ENCODE measurements at regions not wholly inside any gene's neighbourhood (a gene's known extent, or its start where the extent isn't known, plus 50 kb on each side); places are given as distances from the start of the nearest gene placed in this dataset.

DNA sequence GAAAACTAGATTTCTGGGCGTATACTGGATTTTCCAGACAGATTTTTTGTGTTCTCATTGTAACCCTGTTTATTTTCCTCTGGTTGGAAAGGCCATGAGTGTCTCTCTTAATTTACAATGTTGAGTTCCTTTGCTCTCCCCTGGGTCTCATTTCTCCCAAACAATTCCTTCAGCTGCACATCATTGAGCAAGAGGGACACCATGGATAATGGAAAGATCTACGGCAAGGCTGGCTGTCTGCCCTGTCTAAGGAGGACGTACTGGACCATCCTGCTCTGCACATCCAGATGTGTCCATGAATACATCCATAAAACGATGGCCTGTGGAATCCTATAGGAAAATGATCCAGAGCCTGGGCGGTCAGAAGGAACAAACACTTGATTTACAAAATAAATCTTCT lies 258.1 kb upstream of the MCTP2 start:
- no peak for DNase-seq
- 60% methylated on average over 5 of the region's 5 CpGs for WGBS (ENCODE audit: low lambda C conversion rate)

More for the DNA sequence above, 258.1 kb upstream of the MCTP2 start:
- H3K36me3 ChIP-seq (replicated peaks in 1 of 2; ENCODE audit: control insufficient read depth in 1 of 2, insufficient read depth in 2 of 2, low read length in 1 of 2): no peaks in the 10 kb centered on the region
- H4K20me1 ChIP-seq (ENCODE audit: insufficient read depth): no peaks in the 10 kb centered on the region
- no peak overlapping the region for H3K27ac ChIP-seq (ENCODE audit: low read depth in 2 of 2, low read length in 1 of 2)
- H3K4me1 ChIP-seq (ENCODE audit: control insufficient read depth in 1 of 2, insufficient read depth in 2 of 2, low read depth in 1 of 2, low read length in 1 of 2): no peaks in the 10 kb centered on the region
- no peaks in the 10 kb centered on the region for H3K9me3 ChIP-seq
- ChIA-PET POLR2A (no interaction called here), CTCF (interaction anchor here (1.4 kb wide), 1 partner anchor 9 kb away, joined by 3 read pairs; no protein-coding TSS in a partner anchor)
- no peaks in the 10 kb centered on the region for H3K9me2 ChIP-seq
- no peaks in the 10 kb centered on the region for H3F3A ChIP-seq (replicated peaks; ENCODE audit: insufficient read depth)
- H3K79me2 ChIP-seq (ENCODE audit: insufficient read depth): no peaks in the 10 kb centered on the region
- no peaks in the 10 kb centered on the region for H3K27me3 ChIP-seq (ENCODE audit: insufficient read depth)
- no peak for TF ChIP-seq YY1 (IDR thresholded peaks at IDR 0.05; ENCODE audit: low read depth)
- TF ChIP-seq RCOR1 (IDR thresholded peaks at IDR 0.05; ENCODE audit: low read length): no peak
- TF ChIP-seq, protein P1, sequence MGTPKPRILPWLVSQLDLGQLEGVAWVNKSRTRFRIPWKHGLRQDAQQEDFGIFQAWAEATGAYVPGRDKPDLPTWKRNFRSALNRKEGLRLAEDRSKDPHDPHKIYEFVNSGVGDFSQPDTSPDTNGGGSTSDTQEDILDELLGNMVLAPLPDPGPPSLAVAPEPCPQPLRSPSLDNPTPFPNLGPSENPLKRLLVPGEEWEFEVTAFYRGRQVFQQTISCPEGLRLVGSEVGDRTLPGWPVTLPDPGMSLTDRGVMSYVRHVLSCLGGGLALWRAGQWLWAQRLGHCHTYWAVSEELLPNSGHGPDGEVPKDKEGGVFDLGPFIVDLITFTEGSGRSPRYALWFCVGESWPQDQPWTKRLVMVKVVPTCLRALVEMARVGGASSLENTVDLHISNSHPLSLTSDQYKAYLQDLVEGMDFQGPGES (IDR thresholded peaks at IDR 0.05; ENCODE audit: low read depth, low read length): no peak
- no peak for TF ChIP-seq TEAD4 (IDR thresholded peaks at IDR 0.05; ENCODE audit: borderline replicate concordance, insufficient read depth)
- no peak for TF ChIP-seq EZH2phosphoT487 (IDR thresholded peaks at IDR 0.05; ENCODE audit: borderline replicate concordance, low read depth)
- no peak for TF ChIP-seq EP300 (IDR thresholded peaks at IDR 0.05; ENCODE audit: borderline replicate concordance in 1 of 2, low read depth in 1 of 2, low read length in 1 of 2)
- TF ChIP-seq POLR2AphosphoS5 (IDR thresholded peaks at IDR 0.05; ENCODE audit: low read depth, low read length): no peak
- no peak for TF ChIP-seq GATA2 (CRISPR knock-in tag; IDR thresholded peaks at IDR 0.05)
- TF ChIP-seq, protein P2, sequence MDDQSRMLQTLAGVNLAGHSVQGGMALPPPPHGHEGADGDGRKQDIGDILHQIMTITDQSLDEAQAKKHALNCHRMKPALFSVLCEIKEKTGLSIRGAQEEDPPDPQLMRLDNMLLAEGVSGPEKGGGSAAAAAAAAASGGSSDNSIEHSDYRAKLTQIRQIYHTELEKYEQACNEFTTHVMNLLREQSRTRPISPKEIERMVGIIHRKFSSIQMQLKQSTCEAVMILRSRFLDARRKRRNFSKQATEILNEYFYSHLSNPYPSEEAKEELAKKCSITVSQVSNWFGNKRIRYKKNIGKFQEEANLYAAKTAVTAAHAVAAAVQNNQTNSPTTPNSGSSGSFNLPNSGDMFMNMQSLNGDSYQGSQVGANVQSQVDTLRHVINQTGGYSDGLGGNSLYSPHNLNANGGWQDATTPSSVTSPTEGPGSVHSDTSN (IDR thresholded peaks at IDR 0.05): no peak
- TF ChIP-seq FOXM1 (IDR thresholded peaks at IDR 0.05; ENCODE audit: low read depth): no peak
- TF ChIP-seq, protein P3, sequence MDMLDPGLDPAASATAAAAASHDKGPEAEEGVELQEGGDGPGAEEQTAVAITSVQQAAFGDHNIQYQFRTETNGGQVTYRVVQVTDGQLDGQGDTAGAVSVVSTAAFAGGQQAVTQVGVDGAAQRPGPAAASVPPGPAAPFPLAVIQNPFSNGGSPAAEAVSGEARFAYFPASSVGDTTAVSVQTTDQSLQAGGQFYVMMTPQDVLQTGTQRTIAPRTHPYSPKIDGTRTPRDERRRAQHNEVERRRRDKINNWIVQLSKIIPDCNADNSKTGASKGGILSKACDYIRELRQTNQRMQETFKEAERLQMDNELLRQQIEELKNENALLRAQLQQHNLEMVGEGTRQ (IDR thresholded peaks at IDR 0.05; ENCODE audit: borderline replicate concordance, low read depth, low read length): no peak
- TF ChIP-seq, protein P4, sequence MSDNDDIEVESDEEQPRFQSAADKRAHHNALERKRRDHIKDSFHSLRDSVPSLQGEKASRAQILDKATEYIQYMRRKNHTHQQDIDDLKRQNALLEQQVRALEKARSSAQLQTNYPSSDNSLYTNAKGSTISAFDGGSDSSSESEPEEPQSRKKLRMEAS (IDR thresholded peaks at IDR 0.05; ENCODE audit: low read depth): no peak
- no peak for TF ChIP-seq JUND (IDR thresholded peaks at IDR 0.05)
- TF ChIP-seq ELF1 (IDR thresholded peaks at IDR 0.05): no peak
- TF ChIP-seq, protein P5, sequence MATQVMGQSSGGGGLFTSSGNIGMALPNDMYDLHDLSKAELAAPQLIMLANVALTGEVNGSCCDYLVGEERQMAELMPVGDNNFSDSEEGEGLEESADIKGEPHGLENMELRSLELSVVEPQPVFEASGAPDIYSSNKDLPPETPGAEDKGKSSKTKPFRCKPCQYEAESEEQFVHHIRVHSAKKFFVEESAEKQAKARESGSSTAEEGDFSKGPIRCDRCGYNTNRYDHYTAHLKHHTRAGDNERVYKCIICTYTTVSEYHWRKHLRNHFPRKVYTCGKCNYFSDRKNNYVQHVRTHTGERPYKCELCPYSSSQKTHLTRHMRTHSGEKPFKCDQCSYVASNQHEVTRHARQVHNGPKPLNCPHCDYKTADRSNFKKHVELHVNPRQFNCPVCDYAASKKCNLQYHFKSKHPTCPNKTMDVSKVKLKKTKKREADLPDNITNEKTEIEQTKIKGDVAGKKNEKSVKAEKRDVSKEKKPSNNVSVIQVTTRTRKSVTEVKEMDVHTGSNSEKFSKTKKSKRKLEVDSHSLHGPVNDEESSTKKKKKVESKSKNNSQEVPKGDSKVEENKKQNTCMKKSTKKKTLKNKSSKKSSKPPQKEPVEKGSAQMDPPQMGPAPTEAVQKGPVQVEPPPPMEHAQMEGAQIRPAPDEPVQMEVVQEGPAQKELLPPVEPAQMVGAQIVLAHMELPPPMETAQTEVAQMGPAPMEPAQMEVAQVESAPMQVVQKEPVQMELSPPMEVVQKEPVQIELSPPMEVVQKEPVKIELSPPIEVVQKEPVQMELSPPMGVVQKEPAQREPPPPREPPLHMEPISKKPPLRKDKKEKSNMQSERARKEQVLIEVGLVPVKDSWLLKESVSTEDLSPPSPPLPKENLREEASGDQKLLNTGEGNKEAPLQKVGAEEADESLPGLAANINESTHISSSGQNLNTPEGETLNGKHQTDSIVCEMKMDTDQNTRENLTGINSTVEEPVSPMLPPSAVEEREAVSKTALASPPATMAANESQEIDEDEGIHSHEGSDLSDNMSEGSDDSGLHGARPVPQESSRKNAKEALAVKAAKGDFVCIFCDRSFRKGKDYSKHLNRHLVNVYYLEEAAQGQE (IDR thresholded peaks at IDR 0.05; ENCODE audit: low read depth, low read length): no peak
- TF ChIP-seq NFIC (IDR thresholded peaks at IDR 0.05; ENCODE audit: borderline replicate concordance): no peak
- TF ChIP-seq TCF12 (IDR thresholded peaks at IDR 0.05): no peak
- TF ChIP-seq SIN3A (IDR thresholded peaks at IDR 0.05; ENCODE audit: borderline replicate concordance, low read depth, low read length): no peak
- H3K4me2 ChIP-seq: no peak overlapping the region
- H3K4me3 ChIP-seq (ENCODE audit: low read depth in 2 of 2, low read length in 1 of 2): no peak overlapping the region
- no peak overlapping the region for H3K9ac ChIP-seq
- no peak overlapping the region for H2AFZ ChIP-seq (ENCODE audit: low read depth)

Data from SK-N-SH (cell line).